ENCODE measurements at regions not wholly inside any gene's neighbourhood (a gene's known extent, or its start where the extent isn't known, plus 50 kb on each side); places are given as distances from the start of the nearest gene placed in this dataset.

GRCh38 chr2:9100080-9100876 is 96.8 kb upstream of the MBOAT2 start:
- H3K36me3 ChIP-seq = no peaks in the 10 kb centered on the region
- H3K27ac ChIP-seq = no peak overlapping the region
- no peak for TF ChIP-seq CTCF (IDR thresholded peaks at IDR 0.05)
- DNase-seq (ENCODE audit: low spot score) = no peak
- H3K9me3 ChIP-seq = no peaks in the 10 kb centered on the region
- H3K27me3 ChIP-seq (replicated peaks; ENCODE audit: insufficient read depth) = no peaks in the 10 kb centered on the region
- ATAC-seq (ENCODE audit: insufficient number of reproducible peaks, low FRiP score, low read depth) = no peak
- H3K4me3 ChIP-seq = no peak overlapping the region
- H3K4me1 ChIP-seq (ENCODE audit: control insufficient read depth in 1 of 2, low read depth in 2 of 2) = peaks cover 0 to 5% of the 10 kb centered on the region in 2 donors

GRCh38 chr2:9099341-9099751 is 95.9 kb upstream of the MBOAT2 start:
- H3K36me3 ChIP-seq = no peaks in the 10 kb centered on the region
- no peak overlapping the region for H3K4me3 ChIP-seq
- DNase-seq (ENCODE audit: low spot score) (no peak), ATAC-seq (ENCODE audit: insufficient number of reproducible peaks, low FRiP score, low read depth) (no peak)
- H3K27ac ChIP-seq = no peak overlapping the region
- no peaks in the 10 kb centered on the region for H3K27me3 ChIP-seq (replicated peaks; ENCODE audit: insufficient read depth)
- H3K9me3 ChIP-seq = no peaks in the 10 kb centered on the region
- no peak for TF ChIP-seq CTCF (IDR thresholded peaks at IDR 0.05)
- peaks cover 0 to 5% of the 10 kb centered on the region in 2 donors for H3K4me1 ChIP-seq (ENCODE audit: control insufficient read depth in 1 of 2, low read depth in 2 of 2)

GRCh38 chr2:9097892-9098291 is 94.4 kb upstream of the MBOAT2 start:
- DNase-seq (ENCODE audit: low spot score) = no peak
- no peak for ATAC-seq (ENCODE audit: insufficient number of reproducible peaks, low FRiP score, low read depth)
- peaks cover 0 to 5% of the 10 kb centered on the region in 2 donors for H3K4me1 ChIP-seq (ENCODE audit: control insufficient read depth in 1 of 2, low read depth in 2 of 2)
- H3K9me3 ChIP-seq = no peaks in the 10 kb centered on the region
- no peaks in the 10 kb centered on the region for H3K36me3 ChIP-seq
- no peaks in the 10 kb centered on the region for H3K27me3 ChIP-seq (replicated peaks; ENCODE audit: insufficient read depth)
- no peak for TF ChIP-seq CTCF (IDR thresholded peaks at IDR 0.05)
- H3K27ac ChIP-seq = no peak overlapping the region
- no peak overlapping the region for H3K4me3 ChIP-seq

GRCh38 chr2:9097239-9097638 is 93.8 kb upstream of the MBOAT2 start:
- no peaks in the 10 kb centered on the region for H3K36me3 ChIP-seq
- no peaks in the 10 kb centered on the region for H3K9me3 ChIP-seq
- DNase-seq (ENCODE audit: low spot score) = no peak
- ATAC-seq (ENCODE audit: insufficient number of reproducible peaks, low FRiP score, low read depth) = no peak
- no peak for TF ChIP-seq CTCF (IDR thresholded peaks at IDR 0.05)
- no peak overlapping the region for H3K27ac ChIP-seq
- peaks cover 0 to 5% of the 10 kb centered on the region in 2 donors for H3K4me1 ChIP-seq (ENCODE audit: control insufficient read depth in 1 of 2, low read depth in 2 of 2)
- no peak overlapping the region for H3K4me3 ChIP-seq
- H3K27me3 ChIP-seq (replicated peaks; ENCODE audit: insufficient read depth) = no peaks in the 10 kb centered on the region

GRCh38 chr2:9096761-9097160 is 93.3 kb upstream of the MBOAT2 start:
- no peaks in the 10 kb centered on the region for H3K9me3 ChIP-seq
- DNase-seq (ENCODE audit: low spot score) = no peak
- H3K4me3 ChIP-seq = no peak overlapping the region
- H3K4me1 ChIP-seq (ENCODE audit: control insufficient read depth in 1 of 2, low read depth in 2 of 2) = peaks cover 0 to 5% of the 10 kb centered on the region in 2 donors
- ATAC-seq (ENCODE audit: insufficient number of reproducible peaks, low FRiP score, low read depth) = no peak
- no peak overlapping the region for H3K27ac ChIP-seq
- TF ChIP-seq CTCF (IDR thresholded peaks at IDR 0.05) = no peak
- H3K27me3 ChIP-seq (replicated peaks; ENCODE audit: insufficient read depth) = no peaks in the 10 kb centered on the region
- H3K36me3 ChIP-seq = no peaks in the 10 kb centered on the region

All from thoracic aorta (tissue), 2 donors.